Activated T-cell treated with anti-CD3 and anti-CD28 coated beads, Interleukin-2, amount 50 U/mL, for 4 hours (primary cell): ENCODE measurements at regions not wholly inside any gene's neighbourhood (a gene's known extent, or its start where the extent isn't known, plus 50 kb on each side); places are given as distances from the start of the nearest gene placed in this dataset.

Experiments used
- ATAC-seq, 2 donors: fragments of 200-7000 bp; cut with Tn5 transposase; one replicate each; pipeline ENCODE4 v1.10.0; 2021
- DNase-seq: peaks from one replicate; pipeline ENCODE4 v3.0.0-alpha.2; 2020
- H3K27me3 Mint-ChIP-seq: one replicate; pipeline ENCODE4 v1.8.0; 2021; ENCODE audit warnings: low read depth, mixed read lengths
- H3K36me3 Mint-ChIP-seq: one replicate; pipeline ENCODE4 v1.8.0; 2022; ENCODE audit warnings: mixed read lengths; ENCODE audit not compliant: insufficient read depth
- H3K4me1 Mint-ChIP-seq: one replicate; pipeline ENCODE4 v1.8.0; 2021; ENCODE audit warnings: low read depth, mixed read lengths
- H3K4me3 Mint-ChIP-seq: one replicate; pipeline ENCODE4 v1.8.0; 2021; ENCODE audit warnings: mild to moderate bottlenecking, moderate library complexity, mixed read lengths
- H3K9me3 Mint-ChIP-seq: one replicate; pipeline ENCODE4 v1.8.0; 2021; ENCODE audit warnings: mixed read lengths

GRCh38 chr2:193810533-193810932 is 1615.8 kb upstream of the TMEFF2 start:
- DNase-seq (no peak), ATAC-seq (no peak)
- Mint-ChIP-seq H3K27me3 (no peaks in the 10 kb centered on the region), H3K4me1 (no peaks in the 10 kb centered on the region), H3K9me3 (no peaks in the 10 kb centered on the region), H3K36me3 (no peaks in the 10 kb centered on the region), H3K4me3 (no peak overlapping the region)

GRCh38 chr2:193808877-193809276 is 1614.1 kb upstream of the TMEFF2 start:
- ATAC-seq = no peak
- no peaks in the 10 kb centered on the region for H3K36me3 Mint-ChIP-seq
- no peaks in the 10 kb centered on the region for H3K4me1 Mint-ChIP-seq
- H3K4me3 Mint-ChIP-seq = no peak overlapping the region
- no peaks in the 10 kb centered on the region for H3K9me3 Mint-ChIP-seq
- no peaks in the 10 kb centered on the region for H3K27me3 Mint-ChIP-seq
- no peak for DNase-seq

- H3K36me3 Mint-ChIP-seq = no peaks in the 10 kb centered on the region
- H3K4me3 Mint-ChIP-seq = no peak overlapping the region
- H3K9me3 Mint-ChIP-seq = no peaks in the 10 kb centered on the region
- H3K4me1 Mint-ChIP-seq = no peaks in the 10 kb centered on the region
- DNase-seq = no peak
- ATAC-seq = no peak
- no peaks in the 10 kb centered on the region for H3K27me3 Mint-ChIP-seq
These were observed 1611.5 kb upstream of the TMEFF2 start for GRCh38 chr2:193806088-193806774.

GRCh38 chr2:193796847-193797246 is 1602.1 kb upstream of the TMEFF2 start:
- Mint-ChIP-seq H3K4me3 (no peak overlapping the region), H3K4me1 (no peaks in the 10 kb centered on the region), H3K9me3 (no peaks in the 10 kb centered on the region), H3K27me3 (no peaks in the 10 kb centered on the region), H3K36me3 (no peaks in the 10 kb centered on the region)
- DNase-seq (no peak), ATAC-seq (no peak)

GRCh38 chr2:193793914-193794313 is 1599.2 kb upstream of the TMEFF2 start:
- no peaks in the 10 kb centered on the region for H3K4me1 Mint-ChIP-seq
- H3K9me3 Mint-ChIP-seq = no peaks in the 10 kb centered on the region
- ATAC-seq (no peak), DNase-seq (no peak)
- no peak overlapping the region for H3K4me3 Mint-ChIP-seq
- no peaks in the 10 kb centered on the region for H3K36me3 Mint-ChIP-seq
- H3K27me3 Mint-ChIP-seq = no peaks in the 10 kb centered on the region

- H3K4me1 Mint-ChIP-seq = no peaks in the 10 kb centered on the region
- H3K36me3 Mint-ChIP-seq = no peaks in the 10 kb centered on the region
- no peaks in the 10 kb centered on the region for H3K27me3 Mint-ChIP-seq
- ATAC-seq = no peak
- no peak overlapping the region for H3K4me3 Mint-ChIP-seq
- no peaks in the 10 kb centered on the region for H3K9me3 Mint-ChIP-seq
- no peak for DNase-seq
These were observed 1588.9 kb upstream of the TMEFF2 start for GRCh38 chr2:193783681-193784080.

GRCh38 chr2:193778293-193778692 is 1583.6 kb upstream of the TMEFF2 start:
- Mint-ChIP-seq H3K4me1 (no peaks in the 10 kb centered on the region), H3K36me3 (no peaks in the 10 kb centered on the region), H3K4me3 (no peak overlapping the region), H3K9me3 (no peaks in the 10 kb centered on the region), H3K27me3 (no peaks in the 10 kb centered on the region)
- ATAC-seq (no peak), DNase-seq (no peak)

- no peaks in the 10 kb centered on the region for H3K9me3 Mint-ChIP-seq
- H3K36me3 Mint-ChIP-seq = no peaks in the 10 kb centered on the region
- no peak overlapping the region for H3K4me3 Mint-ChIP-seq
- no peaks in the 10 kb centered on the region for H3K4me1 Mint-ChIP-seq
- no peaks in the 10 kb centered on the region for H3K27me3 Mint-ChIP-seq
- DNase-seq (no peak), ATAC-seq (no peak)
These were observed 1582.3 kb upstream of the TMEFF2 start for GRCh38 chr2:193776988-193777387.

- H3K4me1 Mint-ChIP-seq = no peaks in the 10 kb centered on the region
These were observed 1579.4 kb upstream of the TMEFF2 start for GRCh38 chr2:193774166-193774565.

GRCh38 chr2:193751299-193751698 is 1556.6 kb upstream of the TMEFF2 start:
- DNase-seq (no peak), ATAC-seq (no peak)
- peaks cover 4% of the 10 kb centered on the region for H3K9me3 Mint-ChIP-seq
- H3K36me3 Mint-ChIP-seq = no peaks in the 10 kb centered on the region
- no peak overlapping the region for H3K4me3 Mint-ChIP-seq
- no peaks in the 10 kb centered on the region for H3K4me1 Mint-ChIP-seq
- no peaks in the 10 kb centered on the region for H3K27me3 Mint-ChIP-seq

More at GRCh38 chr2:193774166-193774565, 1579.4 kb upstream of the TMEFF2 start:
- Mint-ChIP-seq H3K27me3 (no peaks in the 10 kb centered on the region), H3K4me3 (no peak overlapping the region), H3K9me3 (no peaks in the 10 kb centered on the region), H3K36me3 (no peaks in the 10 kb centered on the region)
- ATAC-seq (no peak), DNase-seq (no peak)

- no peak for DNase-seq
- no peaks in the 10 kb centered on the region for H3K36me3 Mint-ChIP-seq
- H3K4me1 Mint-ChIP-seq = no peaks in the 10 kb centered on the region
- ATAC-seq = no peak
- H3K27me3 Mint-ChIP-seq = no peaks in the 10 kb centered on the region
- H3K4me3 Mint-ChIP-seq = no peak overlapping the region
- H3K9me3 Mint-ChIP-seq = peaks cover 4% of the 10 kb centered on the region
These were observed 1554.8 kb upstream of the TMEFF2 start for GRCh38 chr2:193749485-193749884.

- ATAC-seq (no peak), DNase-seq (no peak)
- no peak overlapping the region for H3K4me3 Mint-ChIP-seq
- no peaks in the 10 kb centered on the region for H3K36me3 Mint-ChIP-seq
- H3K9me3 Mint-ChIP-seq = no peaks in the 10 kb centered on the region
- H3K4me1 Mint-ChIP-seq = no peaks in the 10 kb centered on the region
- no peaks in the 10 kb centered on the region for H3K27me3 Mint-ChIP-seq
These were observed 1548.4 kb upstream of the TMEFF2 start for GRCh38 chr2:193743089-193743488.

GRCh38 chr2:193738892-193739291 is 1544.2 kb upstream of the TMEFF2 start:
- DNase-seq (no peak), ATAC-seq (no peak)
- no peak overlapping the region for H3K4me3 Mint-ChIP-seq
- no peaks in the 10 kb centered on the region for H3K27me3 Mint-ChIP-seq
- H3K36me3 Mint-ChIP-seq = no peaks in the 10 kb centered on the region
- no peaks in the 10 kb centered on the region for H3K4me1 Mint-ChIP-seq
- no peaks in the 10 kb centered on the region for H3K9me3 Mint-ChIP-seq

- DNase-seq (no peak), ATAC-seq (no peak)
- Mint-ChIP-seq H3K27me3 (no peaks in the 10 kb centered on the region), H3K36me3 (no peaks in the 10 kb centered on the region), H3K9me3 (peaks cover 8% of the 10 kb centered on the region), H3K4me1 (no peaks in the 10 kb centered on the region), H3K4me3 (no peak overlapping the region)
These were observed 1518.2 kb upstream of the TMEFF2 start for GRCh38 chr2:193712912-193713311.

- DNase-seq (no peak), ATAC-seq (no peak)
- no peaks in the 10 kb centered on the region for H3K27me3 Mint-ChIP-seq
- no peaks in the 10 kb centered on the region for H3K9me3 Mint-ChIP-seq
- no peaks in the 10 kb centered on the region for H3K4me1 Mint-ChIP-seq
- no peak overlapping the region for H3K4me3 Mint-ChIP-seq
- H3K36me3 Mint-ChIP-seq = no peaks in the 10 kb centered on the region
These were observed 1508.7 kb upstream of the TMEFF2 start for GRCh38 chr2:193703411-193703810.

GRCh38 chr2:193701484-193701883 is 1506.8 kb upstream of the TMEFF2 start:
- DNase-seq (no peak), ATAC-seq (no peak)
- Mint-ChIP-seq H3K27me3 (no peaks in the 10 kb centered on the region), H3K4me3 (no peak overlapping the region), H3K9me3 (no peaks in the 10 kb centered on the region), H3K36me3 (no peaks in the 10 kb centered on the region), H3K4me1 (no peaks in the 10 kb centered on the region)
